Activated CD4-positive, alpha-beta T cell treated with anti-CD3 and anti-CD28 coated beads, Interleukin-10, Interleukin-2, amounts not matched to agents 100 ng/mL and 50 ng/mL, durations not matched to agents 16 hours and 8 hours (primary cell): ENCODE measurements at regions not wholly inside any gene's neighbourhood (a gene's known extent, or its start where the extent isn't known, plus 50 kb on each side); places are given as distances from the start of the nearest gene placed in this dataset.
"Not testable (repeated sequence)": the region's sequence is repeated elsewhere in the genome, so short reads cannot be mapped to it uniquely, and the experiment has no call there.

ENCODE experiments used
- DNase-seq: peaks from one replicate; pipeline ENCODE4 v3.0.0-alpha.2; 2020

DNA sequence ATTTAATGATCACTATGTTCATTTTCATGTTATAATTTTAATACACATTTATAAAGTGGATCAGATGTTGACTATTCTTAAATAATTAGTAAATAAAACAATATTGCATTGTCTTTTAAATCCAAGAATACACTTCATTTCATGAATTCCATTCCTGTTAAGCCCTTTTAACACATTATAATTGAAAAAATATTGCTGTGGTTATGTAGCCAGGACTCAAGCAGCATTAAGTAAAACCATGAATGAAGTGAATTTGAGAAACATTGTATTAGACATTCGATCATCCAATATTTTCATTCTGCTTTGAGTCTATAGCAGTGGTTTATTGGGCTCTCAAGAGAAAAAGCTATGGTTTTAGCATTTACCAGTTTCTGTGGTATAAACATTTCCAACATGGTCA is 94.2 kb upstream of the RAPGEF2 start:
- DNase-seq: no peak

DNA sequence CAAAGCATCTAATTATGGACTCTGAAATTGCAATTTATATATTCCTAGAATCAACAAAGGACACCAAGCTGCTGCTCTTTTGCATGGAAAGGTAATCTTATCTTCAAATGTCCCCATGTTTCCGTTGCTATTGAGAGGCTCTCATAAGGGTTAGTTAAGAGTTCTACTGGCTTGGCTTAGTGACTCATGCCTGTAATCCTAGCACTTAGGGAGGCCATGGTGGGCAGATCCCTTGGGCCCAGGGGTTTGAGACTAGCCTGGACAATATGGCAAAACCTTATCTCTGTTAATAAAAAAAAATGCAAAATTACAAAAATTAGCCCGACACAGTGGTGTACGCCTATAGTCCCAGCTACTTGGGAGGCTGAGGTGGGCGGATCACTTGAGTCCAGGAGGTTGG is 93.4 kb upstream of the RAPGEF2 start:
- DNase-seq: no peak

GRCh38 chr4:159010100-159010499 is 92.8 kb upstream of the RAPGEF2 start:
- DNase-seq: no peak

GRCh38 chr4:159010563-159011260 is 92.2 kb upstream of the RAPGEF2 start:
- DNase-seq: no peak

- DNase-seq: no peak
These were observed 90.5 kb upstream of the RAPGEF2 start for GRCh38 chr4:159012381-159012780.

DNA sequence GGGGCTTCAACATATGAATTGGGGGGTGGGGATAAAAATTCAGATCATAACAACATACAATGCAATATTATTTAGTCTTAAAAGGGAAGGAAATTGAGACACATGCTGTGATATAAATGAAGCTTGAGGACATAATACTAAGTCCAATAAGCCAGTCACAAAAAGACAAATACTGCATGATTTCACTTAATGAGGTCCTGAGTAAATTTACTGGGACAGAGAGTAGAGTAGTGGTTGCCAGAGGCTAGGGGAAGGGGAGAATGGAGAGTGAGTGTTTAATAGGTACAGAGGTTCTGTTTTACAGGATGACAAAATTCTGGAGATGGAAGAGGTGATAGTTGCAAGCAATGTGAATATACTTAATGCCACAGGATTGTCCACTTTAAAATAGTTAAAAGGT is 89.2 kb upstream of the RAPGEF2 start:
- no peak for DNase-seq

- no peak for DNase-seq
These were observed 88.0 kb upstream of the RAPGEF2 start for GRCh38 chr4:159014859-159015258.

GRCh38 chr4:159015841-159016240 is 87.0 kb upstream of the RAPGEF2 start:
- no peak for DNase-seq

DNA sequence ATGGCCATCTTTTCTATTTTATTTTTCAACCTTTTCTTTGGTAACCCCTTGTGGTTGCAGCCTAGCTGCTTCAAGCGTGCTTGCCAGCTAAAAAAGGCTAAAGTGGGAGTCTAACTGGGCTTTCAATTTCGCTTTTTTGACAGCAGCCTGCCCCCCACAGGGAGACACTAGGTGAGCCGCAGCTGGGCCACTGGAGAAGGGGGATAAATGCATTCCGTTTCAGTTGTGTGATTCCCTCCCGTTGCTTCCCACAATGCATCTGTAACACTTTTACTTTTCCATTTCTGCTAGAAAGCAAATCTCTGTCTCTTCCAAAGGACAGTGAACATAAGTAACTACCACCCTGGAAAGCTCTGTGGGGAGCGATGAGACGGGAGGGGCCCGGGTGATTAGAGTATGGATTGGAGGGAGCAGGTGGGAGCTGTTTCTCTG is 86.3 kb upstream of the RAPGEF2 start:
- no peak for DNase-seq

- no peak for DNase-seq
These were observed 85.4 kb upstream of the RAPGEF2 start for GRCh38 chr4:159017323-159018026.

DNA sequence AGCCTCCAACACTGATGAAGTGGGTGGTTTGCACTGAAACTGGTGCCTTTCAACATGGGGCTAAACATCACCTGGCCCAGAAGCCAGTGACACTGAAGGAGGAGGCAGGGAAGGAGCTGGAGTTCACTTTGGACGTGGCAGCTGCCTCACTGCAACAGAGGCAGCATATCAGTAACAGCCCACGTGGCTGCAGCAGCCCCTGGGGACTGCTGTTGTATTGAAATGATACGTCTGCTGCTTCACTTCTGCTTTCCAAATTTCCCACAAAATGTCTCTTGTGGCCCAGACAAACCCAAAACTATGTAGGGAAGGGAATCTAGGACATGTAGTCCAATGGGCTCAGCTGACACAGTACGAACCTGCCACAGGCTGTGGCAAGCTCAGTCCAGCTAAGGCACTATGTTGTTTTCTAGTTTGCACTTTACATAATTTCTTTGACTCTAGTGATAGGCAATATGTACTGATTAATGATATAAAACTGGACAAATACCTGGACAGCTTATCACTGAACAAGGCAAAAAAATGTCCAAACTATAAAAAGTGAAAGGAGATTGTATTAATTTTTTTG is 84.7 kb upstream of the RAPGEF2 start:
- no peak for DNase-seq

DNA sequence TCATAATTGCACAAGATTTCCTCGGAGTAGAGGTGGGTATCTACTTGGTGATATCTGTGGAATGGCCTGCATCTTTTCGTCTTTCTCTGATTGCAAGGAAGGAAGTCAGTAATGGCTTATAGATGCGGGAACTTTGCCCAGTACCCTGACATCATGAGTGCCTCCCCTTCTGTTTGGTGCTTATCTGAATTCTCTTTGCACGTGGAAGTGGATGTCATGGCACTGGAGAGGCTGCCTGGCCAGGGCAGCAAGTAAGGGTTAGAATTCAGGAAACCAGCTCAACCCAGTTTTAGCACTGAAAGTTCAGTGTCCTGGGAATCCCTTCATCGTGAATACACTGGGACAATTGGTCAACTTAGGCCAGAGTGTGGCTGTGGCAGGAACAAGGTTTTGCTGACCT is 83.5 kb upstream of the RAPGEF2 start:
- DNase-seq: no peak

- DNase-seq: no peak
These were observed 81.1 kb upstream of the RAPGEF2 start for GRCh38 chr4:159021597-159022385.

- DNase-seq: no peak
These were observed 79.1 kb upstream of the RAPGEF2 start for GRCh38 chr4:159023741-159024140.

GRCh38 chr4:159024266-159024665 is 78.6 kb upstream of the RAPGEF2 start:
- DNase-seq: no peak

- no peak for DNase-seq
These were observed 78.1 kb upstream of the RAPGEF2 start for GRCh38 chr4:159024828-159025227.

GRCh38 chr4:159026329-159026728 is 76.5 kb upstream of the RAPGEF2 start:
- no peak for DNase-seq

GRCh38 chr4:159027535-159027934 is 75.3 kb upstream of the RAPGEF2 start:
- DNase-seq: no peak

- DNase-seq: no peak
These were observed 73.4 kb upstream of the RAPGEF2 start for GRCh38 chr4:159029481-159029880.

DNA sequence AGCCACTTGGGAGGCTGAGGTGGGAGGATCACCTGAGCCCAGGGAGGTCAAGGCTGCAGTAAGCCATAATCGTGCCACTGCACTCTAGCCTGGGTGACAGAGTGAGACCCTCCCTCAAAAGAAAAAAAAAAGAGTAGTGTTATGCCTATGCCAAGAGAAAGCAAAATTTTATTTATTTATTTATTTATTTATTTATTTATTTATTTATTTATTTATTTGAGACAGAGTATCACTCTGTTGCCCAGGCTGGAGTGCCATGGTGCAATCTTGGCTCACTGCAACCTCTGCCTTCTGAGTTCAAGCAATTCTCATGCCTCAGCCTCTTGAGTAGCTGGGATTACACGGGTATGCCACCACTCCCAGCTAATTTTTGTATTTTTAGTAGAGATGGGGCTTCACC is 72.6 kb upstream of the RAPGEF2 start:
- DNase-seq: not testable (repeated sequence)

- no peak for DNase-seq
These were observed 67.3 kb upstream of the RAPGEF2 start for GRCh38 chr4:159035570-159035969.

- DNase-seq: no peak
These were observed 64.3 kb upstream of the RAPGEF2 start for GRCh38 chr4:159038536-159038935.
